RWPE2 (cell line): ENCODE measurements at regions not wholly inside any gene's neighbourhood (a gene's known extent, or its start where the extent isn't known, plus 50 kb on each side); places are given as distances from the start of the nearest gene placed in this dataset.

ENCODE experiments used
- ATAC-seq: fragments of 200-7000 bp; cut with Tn5 transposase; 3 replicates; pipeline ENCODE4 v1.9.1; 2021; ENCODE audit warnings: low read depth
- DNase-seq: peaks from one replicate; pipeline ENCODE4 v3.0.0-alpha.2; 2020; ENCODE audit warnings: low spot score
- H3K27ac ChIP-seq: fragments of 450-650 bp; 2 replicates; pipeline ENCODE4 v1.5.1; 2017; ENCODE audit warnings: mild to moderate bottlenecking; ENCODE audit not compliant: poor library complexity, severe bottlenecking
- H3K27me3 ChIP-seq: fragments of 250-450 bp; sonication (Bioruptor Pico); 2 replicates; pipeline ENCODE4 v1.5.1; 2021; ENCODE audit warnings: mild to moderate bottlenecking, moderate library complexity; ENCODE audit not compliant: insufficient read depth, poor library complexity, severe bottlenecking
- H3K36me3 ChIP-seq: fragments of 250-450 bp; sonication (Bioruptor Pico); 2 replicates; pipeline ENCODE4 v1.5.1; 2020; ENCODE audit warnings: low read depth, mild to moderate bottlenecking, moderate library complexity
- H3K4me1 ChIP-seq: fragments of 250-450 bp; sonication (Bioruptor Pico); 2 replicates; pipeline ENCODE4 v1.5.1; 2021; ENCODE audit warnings: mild to moderate bottlenecking, moderate library complexity; ENCODE audit not compliant: insufficient read depth, poor library complexity, severe bottlenecking
- H3K4me3 ChIP-seq: fragments of 250-450 bp; sonication (Bioruptor Pico); 2 replicates; pipeline ENCODE4 v1.5.1; 2021; ENCODE audit warnings: mild to moderate bottlenecking, moderate library complexity; ENCODE audit not compliant: severe bottlenecking
- H3K9me3 ChIP-seq: fragments of 250-450 bp; sonication (Bioruptor Pico); 2 replicates; pipeline ENCODE4 v1.5.1; 2021; ENCODE audit warnings: mild to moderate bottlenecking, moderate library complexity; ENCODE audit not compliant: severe bottlenecking
- TF ChIP-seq, protein P1 (sequence below): fragments of 450-650 bp; IDR thresholded peaks from one replicate; pipeline ENCODE4 v1.5.1; 2017; ENCODE audit warnings: mild to moderate bottlenecking, moderate library complexity; ENCODE audit not compliant: poor library complexity, severe bottlenecking

DNA sequence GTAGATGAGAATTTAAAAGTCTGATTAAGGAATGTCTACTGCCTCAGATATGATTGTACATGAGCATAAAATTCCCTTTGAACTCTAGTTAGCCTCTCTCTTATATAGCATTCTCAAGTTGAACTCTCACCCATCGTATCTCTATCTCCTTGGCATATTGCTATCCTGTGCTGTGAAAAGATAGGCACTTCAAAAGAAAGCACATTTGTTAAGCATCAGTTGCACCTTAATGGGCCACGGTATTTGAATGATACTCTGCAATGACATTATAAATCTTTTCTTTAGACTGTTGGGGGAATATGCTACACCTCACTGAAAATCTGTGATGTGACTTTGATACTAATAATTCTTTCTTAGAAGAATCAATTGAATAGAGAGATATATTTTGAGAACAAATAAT is 570.7 kb downstream of the JRKL start:
- H3K27me3 ChIP-seq: peaks cover under 1% of the 10 kb centered on the region
- no peak overlapping the region for H3K27ac ChIP-seq
- no peak for DNase-seq
- no peaks in the 10 kb centered on the region for H3K4me1 ChIP-seq
- no peak for ATAC-seq
- TF ChIP-seq, protein P1, sequence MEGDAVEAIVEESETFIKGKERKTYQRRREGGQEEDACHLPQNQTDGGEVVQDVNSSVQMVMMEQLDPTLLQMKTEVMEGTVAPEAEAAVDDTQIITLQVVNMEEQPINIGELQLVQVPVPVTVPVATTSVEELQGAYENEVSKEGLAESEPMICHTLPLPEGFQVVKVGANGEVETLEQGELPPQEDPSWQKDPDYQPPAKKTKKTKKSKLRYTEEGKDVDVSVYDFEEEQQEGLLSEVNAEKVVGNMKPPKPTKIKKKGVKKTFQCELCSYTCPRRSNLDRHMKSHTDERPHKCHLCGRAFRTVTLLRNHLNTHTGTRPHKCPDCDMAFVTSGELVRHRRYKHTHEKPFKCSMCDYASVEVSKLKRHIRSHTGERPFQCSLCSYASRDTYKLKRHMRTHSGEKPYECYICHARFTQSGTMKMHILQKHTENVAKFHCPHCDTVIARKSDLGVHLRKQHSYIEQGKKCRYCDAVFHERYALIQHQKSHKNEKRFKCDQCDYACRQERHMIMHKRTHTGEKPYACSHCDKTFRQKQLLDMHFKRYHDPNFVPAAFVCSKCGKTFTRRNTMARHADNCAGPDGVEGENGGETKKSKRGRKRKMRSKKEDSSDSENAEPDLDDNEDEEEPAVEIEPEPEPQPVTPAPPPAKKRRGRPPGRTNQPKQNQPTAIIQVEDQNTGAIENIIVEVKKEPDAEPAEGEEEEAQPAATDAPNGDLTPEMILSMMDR: no peak
- H3K36me3 ChIP-seq: no peaks in the 10 kb centered on the region
- no peaks in the 10 kb centered on the region for H3K9me3 ChIP-seq
- H3K4me3 ChIP-seq: no peak overlapping the region

DNA sequence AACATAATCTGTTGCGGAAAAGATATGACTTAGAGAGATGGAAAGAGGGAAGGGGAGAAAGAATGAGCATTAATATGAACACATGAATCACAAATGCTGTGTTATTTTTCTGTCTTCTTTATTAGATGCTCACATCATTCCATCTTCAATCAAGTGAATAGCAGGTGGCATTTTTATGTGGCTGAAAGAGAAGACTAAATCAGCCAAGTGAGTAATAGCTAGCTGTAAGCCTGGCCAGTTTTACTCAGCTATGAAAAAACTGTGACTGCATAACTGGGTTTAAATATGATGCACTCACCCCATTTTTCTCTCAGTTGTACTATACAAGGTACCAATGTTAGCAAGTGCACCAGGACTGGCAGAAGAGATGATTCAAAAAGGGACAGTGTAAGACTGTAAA is 571.1 kb downstream of the JRKL start:
- H3K27ac ChIP-seq: no peak overlapping the region
- H3K4me3 ChIP-seq: no peak overlapping the region
- no peaks in the 10 kb centered on the region for H3K4me1 ChIP-seq
- DNase-seq: no peak
- ATAC-seq: no peak
- no peaks in the 10 kb centered on the region for H3K9me3 ChIP-seq
- TF ChIP-seq, protein P1: no peak
- H3K27me3 ChIP-seq: no peaks in the 10 kb centered on the region
- H3K36me3 ChIP-seq: no peaks in the 10 kb centered on the region

DNA sequence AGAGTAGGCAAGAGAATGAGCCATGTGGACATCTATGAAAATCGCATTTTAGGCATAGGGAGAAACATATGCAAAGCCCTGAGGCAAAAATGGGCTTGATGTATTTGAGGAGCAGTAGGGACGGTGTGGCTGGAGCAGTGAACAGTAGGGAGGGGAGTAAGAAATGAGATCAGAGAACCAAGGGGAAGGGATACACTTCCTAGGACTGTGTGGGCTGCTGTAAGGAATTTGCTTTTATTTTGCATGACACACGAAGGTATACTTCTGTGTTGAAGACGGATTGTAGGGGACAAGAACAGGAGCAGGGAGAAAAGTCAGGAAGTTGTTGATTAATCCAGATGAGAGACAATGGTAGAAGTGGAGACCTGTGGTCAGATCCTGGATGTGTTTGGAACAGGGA is 572.1 kb downstream of the JRKL start:
- H3K27ac ChIP-seq: no peak overlapping the region
- H3K36me3 ChIP-seq: no peaks in the 10 kb centered on the region
- ATAC-seq: no peak
- no peak for DNase-seq
- H3K4me1 ChIP-seq: no peaks in the 10 kb centered on the region
- TF ChIP-seq, protein P1: no peak
- H3K27me3 ChIP-seq: no peaks in the 10 kb centered on the region
- H3K4me3 ChIP-seq: no peak overlapping the region
- H3K9me3 ChIP-seq: no peaks in the 10 kb centered on the region

DNA sequence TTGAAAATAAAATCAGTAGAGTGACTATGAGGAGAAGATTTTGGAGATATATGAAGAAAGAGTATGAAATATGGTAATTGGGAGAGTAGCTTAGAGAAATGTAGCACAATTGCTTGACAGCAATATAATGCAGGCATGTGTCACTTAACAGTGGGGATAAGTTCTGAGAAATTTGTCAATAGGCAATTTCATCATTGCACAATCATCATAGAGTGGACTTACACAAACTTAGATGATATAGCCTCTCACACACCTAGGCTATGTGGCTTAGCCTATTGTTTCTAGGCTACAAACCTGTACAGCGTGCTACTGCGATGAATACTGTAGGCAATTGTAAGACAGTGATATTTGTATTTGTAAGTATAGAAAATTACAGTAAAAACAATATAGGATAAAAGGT is 573.6 kb downstream of the JRKL start:
- TF ChIP-seq, protein P1: no peak
- DNase-seq: no peak

DNA sequence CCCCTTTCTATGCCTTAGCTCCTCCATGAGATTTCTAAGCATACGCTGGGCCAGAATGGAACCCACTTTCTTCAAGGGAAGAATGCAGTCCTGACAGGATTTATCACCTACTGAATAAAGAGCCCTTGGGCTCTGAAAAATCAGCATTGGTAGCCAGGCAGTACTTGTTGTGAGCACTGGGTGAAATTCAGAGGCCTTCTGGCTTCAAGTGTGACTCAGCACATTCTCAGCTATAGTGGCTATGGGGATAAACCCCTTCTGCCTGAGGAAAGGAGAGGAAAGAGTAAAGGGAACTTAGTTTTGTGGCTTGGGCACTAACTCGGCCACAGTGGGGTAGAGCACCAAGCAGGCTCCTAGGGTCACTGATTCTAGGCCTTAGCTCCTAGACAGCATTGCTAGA is 574.8 kb downstream of the JRKL start:
- ATAC-seq (no peak), DNase-seq (no peak)
- H3K27me3 ChIP-seq: no peaks in the 10 kb centered on the region
- TF ChIP-seq, protein P1: no peak
- no peak overlapping the region for H3K4me3 ChIP-seq
- no peaks in the 10 kb centered on the region for H3K4me1 ChIP-seq
- no peaks in the 10 kb centered on the region for H3K36me3 ChIP-seq
- no peaks in the 10 kb centered on the region for H3K9me3 ChIP-seq
- no peak overlapping the region for H3K27ac ChIP-seq

More for the DNA sequence above, 573.6 kb downstream of the JRKL start:
- no peaks in the 10 kb centered on the region for H3K9me3 ChIP-seq
- H3K27me3 ChIP-seq: no peaks in the 10 kb centered on the region
- H3K36me3 ChIP-seq: no peaks in the 10 kb centered on the region
- ATAC-seq: no peak
- H3K4me3 ChIP-seq: no peak overlapping the region
- H3K27ac ChIP-seq: no peak overlapping the region
- H3K4me1 ChIP-seq: no peaks in the 10 kb centered on the region
